ENCODE measurements at regions not wholly inside any gene's neighbourhood (a gene's known extent, or its start where the extent isn't known, plus 50 kb on each side); places are given as distances from the start of the nearest gene placed in this dataset.

- TF ChIP-seq ZFX (IDR thresholded peaks at IDR 0.05) = no peak
- no peak for TF ChIP-seq TCF7L2 (IDR thresholded peaks at IDR 0.05; ENCODE audit: borderline replicate concordance, extremely low read depth, insufficient read depth, insufficient read length)
- TF ChIP-seq EZH2 (IDR thresholded peaks at IDR 0.05) = no peak
- no peak for TF ChIP-seq CTCF (IDR thresholded peaks at IDR 0.05 in 2 of 3, conservative IDR thresholded peaks at IDR 0.05 in 1 of 3; ENCODE audit: borderline replicate concordance in 1 of 3, insufficient read depth in 1 of 3, low read depth in 2 of 3, low read length in 2 of 3)
- no peak for TF ChIP-seq ATF3 (IDR thresholded peaks at IDR 0.05)
- no peak for TF ChIP-seq JUND (IDR thresholded peaks at IDR 0.05)
- TF ChIP-seq POLR2A (IDR thresholded peaks at IDR 0.05; ENCODE audit: borderline replicate concordance, extremely low read depth, insufficient read depth, insufficient read length) = no peak
- no peak for TF ChIP-seq REST (IDR thresholded peaks at IDR 0.05; ENCODE audit: low read depth)
Measured at GRCh38 chrX:152061557-152061956, 76.8 kb downstream of the MAGEA10 start.
